ENCODE measurements at regions not wholly inside any gene's neighbourhood (a gene's known extent, or its start where the extent isn't known, plus 50 kb on each side); places are given as distances from the start of the nearest gene placed in this dataset.
A peak's percentile ranks its signal among the peaks of the same experiment; 100 is the strongest.
"Not testable (repeated sequence)": the region's sequence is repeated elsewhere in the genome, so short reads cannot be mapped to it uniquely, and the experiment has no call there.

GRCh38 chr7:130789436-130789835, 55.4 kb upstream of the KLF14 start:
- DNase-seq, result no peak

GRCh38 chr7:130791746-130792145, 57.7 kb upstream of the KLF14 start:
- DNase-seq, result no peak

DNA sequence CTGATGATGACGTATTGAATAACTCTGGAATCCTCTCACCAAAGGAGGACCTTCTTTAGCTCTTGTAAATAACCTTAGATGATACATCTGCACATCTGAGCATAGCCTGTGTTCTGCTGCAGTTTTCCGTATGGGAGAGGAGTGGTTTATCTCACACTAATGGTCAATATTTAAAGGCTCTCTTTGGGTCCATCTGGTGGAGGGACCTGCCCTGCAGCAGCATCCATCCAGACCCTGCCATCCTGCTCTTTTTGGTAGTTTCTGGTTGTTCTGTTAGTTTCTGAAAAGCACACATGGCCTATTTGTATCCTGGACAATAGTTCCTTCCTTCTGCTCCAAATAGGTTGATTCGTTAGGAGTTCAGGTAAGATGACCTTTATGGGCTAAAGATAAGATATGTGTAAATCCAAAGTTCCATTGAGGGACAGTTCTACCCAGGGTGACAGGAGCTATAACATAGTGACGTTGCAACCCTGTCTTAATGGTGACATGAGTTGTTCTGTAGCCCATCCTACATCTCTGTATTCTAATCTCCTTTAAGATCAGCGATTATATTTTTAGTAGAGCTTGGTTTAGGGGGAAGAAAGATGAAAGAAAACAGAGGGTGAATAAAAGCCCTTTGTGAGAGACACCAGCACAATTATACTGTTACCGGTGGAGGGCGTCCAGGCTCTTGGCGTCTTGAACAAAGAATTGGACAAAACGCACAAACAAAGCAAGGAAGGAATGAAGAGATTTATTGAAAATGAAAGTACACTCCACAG, 60.0 kb upstream of the KLF14 start:
- no peak for DNase-seq

DNA sequence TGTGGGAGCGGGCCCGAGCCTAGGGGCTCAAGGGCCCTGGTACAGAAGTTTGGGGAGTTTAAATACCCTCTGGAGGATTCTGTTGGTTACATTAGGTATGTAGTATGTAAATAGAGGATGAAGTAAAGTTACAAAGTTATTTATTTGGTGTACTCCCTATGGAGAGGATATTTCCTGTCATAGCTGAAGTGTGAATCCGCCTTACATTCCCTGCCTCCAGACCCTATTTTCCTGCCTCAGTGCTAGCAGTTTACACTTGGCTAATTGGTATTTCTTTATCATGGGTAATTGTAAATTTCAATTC, 60.6 kb upstream of the KLF14 start:
- DNase-seq, result no peak

GRCh38 chr7:130796425-130796824, 62.4 kb upstream of the KLF14 start:
- not testable (repeated sequence) for DNase-seq

DNA sequence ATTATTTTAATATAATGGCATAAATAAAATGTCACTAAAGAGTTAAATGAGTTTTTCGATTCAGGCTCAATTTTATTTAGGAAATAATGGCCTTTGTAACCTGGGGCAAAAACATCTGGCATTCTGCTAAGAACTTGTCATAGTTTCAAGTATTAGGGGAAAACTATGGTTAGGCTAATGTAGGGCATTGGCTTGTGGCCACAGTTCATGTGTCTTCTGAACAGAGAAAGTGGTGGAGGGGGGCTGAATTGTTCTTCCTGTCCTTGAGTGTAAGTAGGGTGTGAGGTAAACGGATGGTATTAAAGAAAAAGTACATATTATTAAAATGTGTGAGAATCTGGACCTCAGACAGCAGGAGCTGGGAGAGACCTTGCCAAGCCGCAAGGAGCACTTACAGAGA, 69.1 kb upstream of the KLF14 start:
- DNase-seq, result no peak

DNA sequence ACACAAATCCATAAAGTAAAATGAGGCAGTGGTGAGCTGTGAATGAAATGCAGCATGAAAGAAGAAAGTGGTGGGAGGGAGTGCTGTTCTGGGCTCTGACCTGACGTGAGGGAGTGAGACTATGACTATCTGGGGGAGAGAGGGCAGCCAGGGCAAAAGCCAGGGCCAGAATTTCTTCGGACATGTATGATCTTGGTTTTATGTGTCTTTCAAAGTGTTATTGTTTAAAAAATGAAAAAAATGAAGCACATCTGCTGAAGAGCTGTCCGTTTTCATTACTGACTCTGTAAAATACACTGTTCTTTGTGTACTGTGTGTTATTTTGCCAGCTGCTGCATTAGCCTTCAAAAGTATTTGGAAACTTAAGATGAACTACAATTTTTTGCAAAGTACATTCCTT, 70.2 kb upstream of the KLF14 start:
- DNase-seq, result no peak

- not testable (repeated sequence) for DNase-seq
Observed at GRCh38 chr7:130812819-130813218, 78.8 kb upstream of the KLF14 start.

- DNase-seq, result peak; percentile 12
Observed at GRCh38 chr7:130814778-130815335, 80.8 kb upstream of the KLF14 start.

GRCh38 chr7:130818056-130818455, 84.0 kb upstream of the KLF14 start:
- no peak for DNase-seq

DNA sequence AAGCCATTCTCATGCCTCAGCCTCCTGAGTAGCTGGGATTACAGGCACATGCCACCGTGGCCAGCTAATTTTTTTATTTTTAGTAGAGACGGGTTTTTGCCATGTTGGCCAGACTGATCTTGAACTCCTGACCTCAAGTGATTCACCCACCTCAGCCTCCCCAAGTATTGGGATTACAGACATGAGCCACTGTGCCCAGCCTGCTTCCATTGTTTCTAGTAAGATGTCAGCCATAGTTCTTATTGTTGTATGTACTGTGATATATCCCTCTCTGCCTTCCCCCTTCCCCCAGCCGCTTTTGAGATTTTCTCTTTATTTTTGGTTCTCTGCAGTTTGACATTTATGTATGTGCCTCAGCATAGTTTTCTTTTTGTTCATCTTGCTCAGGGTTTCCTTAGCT, 87.9 kb upstream of the KLF14 start:
- no peak for DNase-seq

GRCh38 chr7:130822642-130823041, 88.6 kb upstream of the KLF14 start:
- no peak for DNase-seq

DNA sequence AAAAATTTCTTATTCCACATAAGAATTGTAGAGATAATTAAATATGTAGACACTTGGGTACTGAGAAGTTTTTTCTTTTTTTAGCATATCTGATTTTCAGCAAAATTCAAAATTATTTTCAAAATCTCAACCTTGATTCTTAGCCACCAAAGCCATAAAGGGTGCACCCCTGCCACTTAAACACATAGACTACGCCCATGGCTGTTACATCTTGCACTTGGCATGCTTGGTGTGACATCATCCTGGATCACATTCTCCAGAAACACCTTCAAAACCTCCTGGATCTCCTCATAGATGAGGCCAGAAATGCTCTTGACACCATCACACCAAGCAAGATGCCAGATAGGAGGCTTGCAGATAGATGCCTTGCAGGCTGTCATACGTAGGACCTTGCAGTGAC, 89.1 kb upstream of the KLF14 start:
- DNase-seq, result no peak

DNA sequence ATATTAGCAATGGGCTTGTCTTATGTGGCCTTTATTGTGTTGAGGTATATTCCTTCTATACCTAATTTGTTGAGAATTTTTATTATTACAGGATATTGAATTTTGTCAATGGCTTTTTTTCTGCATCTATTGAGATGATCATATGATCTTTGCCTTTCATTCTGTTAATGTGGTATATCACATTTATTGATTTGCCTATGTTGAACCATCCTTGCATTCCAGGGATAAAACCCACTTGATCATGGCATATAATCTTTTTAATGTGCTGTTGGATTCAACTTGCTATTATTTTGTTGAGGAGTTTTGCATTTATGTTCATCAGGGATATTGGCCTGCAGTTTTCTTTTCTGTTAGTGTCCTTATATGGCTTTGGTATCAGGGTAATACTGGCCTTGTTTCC, 91.8 kb upstream of the KLF14 start:
- DNase-seq, result no peak

DNA sequence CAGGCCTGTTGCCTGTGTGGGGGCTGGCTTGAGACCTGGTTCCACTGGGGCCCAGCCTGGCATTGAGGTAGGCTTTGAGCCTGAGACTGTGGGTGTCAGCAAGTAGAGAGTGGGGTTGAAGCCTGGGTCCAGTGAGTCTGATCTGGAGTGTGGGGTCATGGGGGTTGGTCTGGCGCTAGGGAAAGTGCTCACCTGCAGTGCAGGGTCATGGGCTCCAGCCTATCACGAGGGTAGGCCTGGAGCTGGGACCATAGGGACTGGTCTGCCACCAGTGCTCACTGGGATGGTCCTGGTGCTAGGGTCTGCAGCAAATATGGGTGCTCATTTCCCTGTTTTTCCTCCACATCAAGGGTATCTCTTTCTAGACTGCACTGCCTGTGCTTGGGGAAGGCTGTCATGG, 95.4 kb upstream of the KLF14 start:
- DNase-seq, result no peak

DNA sequence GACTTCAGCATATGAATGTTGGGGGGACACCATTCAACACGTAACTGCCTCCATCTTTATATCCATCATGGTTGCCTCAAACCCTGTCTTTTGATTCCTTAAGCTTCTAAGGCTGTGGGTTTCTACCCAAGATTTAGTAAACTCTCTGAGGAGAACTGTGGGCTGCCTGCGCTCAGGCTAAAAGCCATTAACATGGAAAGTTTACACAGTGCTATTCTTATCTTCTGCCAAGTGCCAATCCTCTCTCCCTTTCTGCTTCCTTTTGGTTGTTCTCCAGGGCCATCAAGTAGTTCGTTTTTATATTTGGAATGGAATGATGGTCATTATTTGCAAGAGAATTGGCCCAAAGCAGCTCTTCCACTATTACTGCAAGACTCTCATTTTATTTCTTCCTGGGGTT, 97.3 kb upstream of the KLF14 start:
- DNase-seq, result no peak

- peak; percentile 25 for DNase-seq
Observed at GRCh38 chr7:130831817-130832481, 97.9 kb upstream of the KLF14 start.

DNA sequence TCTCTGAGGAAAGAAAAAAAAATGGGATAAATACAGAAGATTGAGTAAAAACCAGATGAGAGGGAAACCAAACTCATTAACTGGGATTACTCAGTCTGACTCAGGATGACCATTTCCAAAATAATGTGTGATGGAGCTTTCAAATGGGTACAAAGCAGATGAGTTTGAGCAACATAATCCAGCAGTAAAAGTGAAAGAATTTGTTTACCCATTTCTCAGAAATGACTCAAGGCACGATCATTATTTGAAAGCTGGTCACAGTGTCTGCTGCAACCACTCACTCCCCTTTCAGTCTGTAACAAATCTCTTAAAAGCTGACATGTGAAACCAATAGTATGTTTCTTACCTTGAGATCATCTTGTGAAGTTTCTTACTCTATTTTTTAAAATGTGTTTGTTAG, 104.7 kb upstream of the KLF14 start:
- peak; percentile 83 for DNase-seq

DNA sequence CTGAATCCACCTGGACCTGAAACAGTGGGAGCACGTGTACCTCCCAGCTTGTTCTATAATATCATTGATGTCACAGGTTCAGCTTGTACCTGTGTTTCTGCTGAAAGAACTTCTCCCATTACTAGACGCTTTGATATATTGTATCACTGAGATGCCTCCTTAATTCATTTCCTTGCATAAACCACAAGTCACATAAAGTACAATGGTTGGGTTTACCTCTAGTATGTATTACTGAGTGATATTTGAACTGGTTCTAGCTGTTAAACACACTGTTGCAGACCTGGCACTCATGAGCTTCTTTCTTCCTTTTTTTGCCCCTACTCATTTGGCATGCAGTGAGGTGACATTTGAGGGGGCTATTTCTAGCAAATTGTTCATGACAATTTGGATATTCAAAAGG, 106.6 kb upstream of the KLF14 start:
- DNase-seq, result no peak

DNA sequence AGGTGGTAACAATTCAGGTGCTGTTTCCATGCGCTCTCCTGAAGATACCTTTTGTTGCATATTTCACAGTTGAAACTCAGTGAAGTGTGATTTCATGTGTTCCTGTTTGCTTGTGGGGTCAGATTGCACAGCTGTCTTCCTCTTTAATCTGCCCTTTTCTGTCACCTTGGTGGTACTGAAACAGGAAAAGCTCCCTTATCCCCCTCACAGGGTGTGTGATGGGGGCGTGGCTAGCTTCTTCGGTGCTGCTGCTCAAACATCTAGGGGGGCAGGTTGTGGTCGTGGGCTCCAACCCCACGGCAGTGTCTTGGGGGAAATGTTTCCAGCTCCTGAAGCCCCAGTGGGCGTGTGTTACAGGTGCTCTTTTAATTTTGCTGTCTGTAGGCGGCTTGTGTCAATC, 107.4 kb upstream of the KLF14 start:
- DNase-seq, result no peak

GRCh38 chr7:130843703-130844102, 109.7 kb upstream of the KLF14 start:
- no peak for DNase-seq

GRCh38 chr7:130844811-130845580, 111.0 kb upstream of the KLF14 start:
- DNase-seq, result no peak

DNA sequence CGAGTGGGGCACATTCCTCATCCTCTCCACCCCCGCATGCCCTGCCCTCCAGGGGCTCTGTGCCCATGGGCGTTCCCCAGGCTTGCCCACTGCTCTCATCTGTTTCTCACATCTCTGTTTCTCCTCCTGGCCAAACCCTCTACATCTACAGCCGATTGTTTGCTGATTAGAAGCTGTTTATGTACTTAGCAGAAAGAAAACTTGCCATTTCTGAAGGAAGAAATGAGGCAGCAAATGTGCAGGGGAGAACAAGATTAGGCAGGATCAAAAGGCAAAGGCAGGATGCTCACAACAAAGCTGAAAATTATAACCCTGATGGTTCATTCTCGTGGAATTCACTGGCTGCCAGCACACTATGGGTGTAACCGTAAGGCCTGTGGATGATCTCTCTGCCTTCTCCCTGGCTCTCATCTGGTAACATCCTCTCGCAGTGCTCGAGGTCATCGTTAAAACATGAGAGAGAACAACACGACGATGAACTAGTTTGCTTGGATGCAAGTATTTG, 111.6 kb upstream of the KLF14 start:
- no peak for DNase-seq

- DNase-seq, result no peak
Observed at GRCh38 chr7:130849604-130850003, 115.6 kb upstream of the KLF14 start.
